ENCODE measurements at regions not wholly inside any gene's neighbourhood (a gene's known extent, or its start where the extent isn't known, plus 50 kb on each side); places are given as distances from the start of the nearest gene placed in this dataset.

DNA sequence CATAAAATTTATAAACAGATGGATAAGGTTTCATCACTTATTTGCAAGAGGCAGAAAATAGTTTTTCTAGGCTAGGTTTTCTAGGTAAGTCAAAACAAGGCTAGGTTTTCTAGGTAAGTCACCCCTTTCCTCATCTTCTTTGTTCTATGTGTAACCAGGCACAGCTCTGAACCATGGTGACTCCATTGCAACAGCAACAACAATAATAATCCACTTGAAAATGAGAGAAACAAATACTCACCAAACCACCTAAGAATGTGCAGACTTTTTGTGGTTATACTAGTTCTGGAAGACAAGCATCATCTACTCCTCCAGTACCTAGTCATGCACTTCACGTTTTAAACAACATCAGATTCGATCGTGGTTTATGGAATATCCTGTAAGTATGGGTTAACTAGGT is 237.4 kb upstream of the ACVR2A start:
- no peak overlapping the region for H2AFZ ChIP-seq (ENCODE audit: low read length)
- no peak overlapping the region for H3K4me3 ChIP-seq (ENCODE audit: low read length)
- ChIA-PET POLR2A (ENCODE audit: unreplicated experiment) (no interaction called here), CTCF (no interaction called here)
- no peak overlapping the region for H3K9ac ChIP-seq (ENCODE audit: low read length)
- H3K4me1 ChIP-seq (ENCODE audit: insufficient read depth, low read length): no peaks in the 10 kb centered on the region
- H3K4me2 ChIP-seq (ENCODE audit: low read length): no peak overlapping the region
- intact Hi-C loops (cut with micrococcal nuclease): no loop called here
- no peaks in the 10 kb centered on the region for H3K27me3 ChIP-seq (ENCODE audit: low read length)
- no peaks in the 10 kb centered on the region for H3F3A ChIP-seq (ENCODE audit: low read length, unreplicated experiment)
- no peaks in the 10 kb centered on the region for H3K36me3 ChIP-seq (ENCODE audit: low read depth, low read length)
- no TSS peak for BruUV-seq (replicated peaks)
- DNase-seq (no peak), ATAC-seq (no peak)
- H3K9me3 ChIP-seq (ENCODE audit: low read length): no peaks in the 10 kb centered on the region
- TF ChIP-seq CTCF (conservative IDR thresholded peaks at IDR 0.05; ENCODE audit: low read depth, low read length) (no peak), EZH2 (IDR thresholded peaks at IDR 0.05; ENCODE audit: low read length, unreplicated experiment) (no peak), EZH2phosphoT487 (IDR thresholded peaks at IDR 0.05; ENCODE audit: borderline replicate concordance, low read length) (no peak)
- H3K27ac ChIP-seq (ENCODE audit: low read length): no peak overlapping the region
- no peaks in the 10 kb centered on the region for H4K20me1 ChIP-seq (ENCODE audit: low read length)
- H3K79me2 ChIP-seq (ENCODE audit: low read length): no peaks in the 10 kb centered on the region
- no peaks in the 10 kb centered on the region for H3K9me2 ChIP-seq (replicated peaks; ENCODE audit: low read length)

GRCh38 chr2:147603876-147604275 is 241.0 kb upstream of the ACVR2A start:
- no peak for ATAC-seq
- DNase-seq: no peak
- no TSS peak for BruUV-seq (replicated peaks)
- no peak overlapping the region for H3K27ac ChIP-seq (ENCODE audit: low read length)
- H3K36me3 ChIP-seq (ENCODE audit: low read depth, low read length): no peaks in the 10 kb centered on the region
- no peak for TF ChIP-seq EZH2 (IDR thresholded peaks at IDR 0.05; ENCODE audit: low read length, unreplicated experiment)
- no peak for TF ChIP-seq CTCF (conservative IDR thresholded peaks at IDR 0.05; ENCODE audit: low read depth, low read length)
- no peak for TF ChIP-seq EZH2phosphoT487 (IDR thresholded peaks at IDR 0.05; ENCODE audit: borderline replicate concordance, low read length)
- H3K79me2 ChIP-seq (ENCODE audit: low read length): no peaks in the 10 kb centered on the region
- no peak overlapping the region for H2AFZ ChIP-seq (ENCODE audit: low read length)
- CTCF ChIA-PET: no interaction called here
- no peaks in the 10 kb centered on the region for H3K4me1 ChIP-seq (ENCODE audit: insufficient read depth, low read length)
- intact Hi-C loops (cut with micrococcal nuclease): no loop called here
- H3K4me3 ChIP-seq (ENCODE audit: low read length): no peak overlapping the region
- no peaks in the 10 kb centered on the region for H3K27me3 ChIP-seq (ENCODE audit: low read length)
- H3K9me2 ChIP-seq (replicated peaks; ENCODE audit: low read length): no peaks in the 10 kb centered on the region
- no peak overlapping the region for H3K4me2 ChIP-seq (ENCODE audit: low read length)
- H3F3A ChIP-seq (ENCODE audit: low read length, unreplicated experiment): no peaks in the 10 kb centered on the region
- POLR2A ChIA-PET (ENCODE audit: unreplicated experiment): no interaction called here
- H3K9me3 ChIP-seq (ENCODE audit: low read length): no peaks in the 10 kb centered on the region
- H4K20me1 ChIP-seq (ENCODE audit: low read length): no peaks in the 10 kb centered on the region
- no peak overlapping the region for H3K9ac ChIP-seq (ENCODE audit: low read length)

DNA sequence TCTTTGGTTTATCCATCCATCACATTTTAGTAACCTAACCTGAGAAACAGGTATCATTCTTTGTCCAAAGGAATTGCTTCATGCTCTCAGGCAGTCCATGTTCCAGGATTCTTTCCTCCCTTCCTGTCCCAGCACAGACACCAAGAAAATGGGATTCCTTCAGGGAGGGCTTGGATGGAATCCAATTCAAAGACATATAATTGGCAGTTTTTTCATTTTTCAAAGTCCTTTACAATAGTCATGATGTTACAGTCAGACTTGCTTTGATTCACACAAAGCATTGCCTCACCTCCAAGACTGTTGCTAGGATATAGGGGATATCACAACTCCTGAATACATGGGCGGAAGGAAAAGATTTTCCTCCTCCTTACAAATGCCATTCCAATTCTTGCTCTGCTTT is 241.4 kb upstream of the ACVR2A start:
- no peaks in the 10 kb centered on the region for H3K9me2 ChIP-seq (replicated peaks; ENCODE audit: low read length)
- H4K20me1 ChIP-seq (ENCODE audit: low read length): no peaks in the 10 kb centered on the region
- CTCF ChIA-PET: no interaction called here
- no peak overlapping the region for H3K27ac ChIP-seq (ENCODE audit: low read length)
- no peak overlapping the region for H3K4me3 ChIP-seq (ENCODE audit: low read length)
- BruUV-seq (replicated peaks): no TSS peak
- no peaks in the 10 kb centered on the region for H3K36me3 ChIP-seq (ENCODE audit: low read depth, low read length)
- no peak overlapping the region for H2AFZ ChIP-seq (ENCODE audit: low read length)
- no peak overlapping the region for H3K9ac ChIP-seq (ENCODE audit: low read length)
- ATAC-seq: no peak
- no peaks in the 10 kb centered on the region for H3K79me2 ChIP-seq (ENCODE audit: low read length)
- H3K27me3 ChIP-seq (ENCODE audit: low read length): no peaks in the 10 kb centered on the region
- TF ChIP-seq CTCF (conservative IDR thresholded peaks at IDR 0.05; ENCODE audit: low read depth, low read length): no peak
- TF ChIP-seq EZH2 (IDR thresholded peaks at IDR 0.05; ENCODE audit: low read length, unreplicated experiment): no peak
- no peak for TF ChIP-seq EZH2phosphoT487 (IDR thresholded peaks at IDR 0.05; ENCODE audit: borderline replicate concordance, low read length)
- intact Hi-C loops (cut with micrococcal nuclease): no loop called here
- no peaks in the 10 kb centered on the region for H3K9me3 ChIP-seq (ENCODE audit: low read length)
- no peaks in the 10 kb centered on the region for H3F3A ChIP-seq (ENCODE audit: low read length, unreplicated experiment)
- H3K4me1 ChIP-seq (ENCODE audit: insufficient read depth, low read length): no peaks in the 10 kb centered on the region
- POLR2A ChIA-PET (ENCODE audit: unreplicated experiment): no interaction called here
- no peak overlapping the region for H3K4me2 ChIP-seq (ENCODE audit: low read length)
- no peak for DNase-seq

Data from PC-3 (cell line).